Lower leg skin (tissue), 4 donors: ENCODE measurements at regions not wholly inside any gene's neighbourhood (a gene's known extent, or its start where the extent isn't known, plus 50 kb on each side); places are given as distances from the start of the nearest gene placed in this dataset.

ENCODE experiments used
- DNase-seq, 2 donors: peaks; one replicate each; pipeline ENCODE4 v3.0.0-alpha.2; 2019; ENCODE audit warnings: low spot score in 2 of 2
- H3K4me3 ChIP-seq: fragments of 200-600 bp; sonication (generic); 2 replicates; pipeline ENCODE4 v1.5.1; 2017; ENCODE audit warnings: mild to moderate bottlenecking, low read depth; ENCODE audit not compliant: poor library complexity, severe bottlenecking
- CTCF ChIP-seq, 3 donors: fragments of 450-650 bp; IDR thresholded peaks; one replicate each; pipeline ENCODE4 v1.5.1; 2016; ENCODE audit warnings: antibody characterized with exemption in 3 of 3, mild to moderate bottlenecking in 3 of 3, moderate library complexity in 2 of 3
- POLR2A ChIP-seq, 2 donors: fragments of 450-650 bp; IDR thresholded peaks; one replicate each; pipeline ENCODE4 v1.6.1; 2016 to 2017; ENCODE audit warnings: antibody characterized with exemption in 2 of 2, mild to moderate bottlenecking in 1 of 2, moderate library complexity in 1 of 2
- WGBS, 2 donors: methylation state at CpG; one replicate each; pipeline ENCODE4 v1.1.5; 2018; 5-methylcytosine and 5-hydroxymethylcytosine counted together
- intact Hi-C: fragments of 100-400 bp; cut with DNase I; formaldehyde crosslinking; loops from one replicate; pipeline ENCODE4 v1.15.0; 2023; ENCODE audit warnings: low total_unique reads

- intact Hi-C loops = no loop called here
- peak in 1 of 2 donors; percentile 73 for DNase-seq
- TF ChIP-seq CTCF (IDR thresholded peaks at IDR 0.05) = no peak
- TF ChIP-seq POLR2A (IDR thresholded peaks at IDR 0.05) = no peak
- no peak overlapping the region for H3K4me3 ChIP-seq
- 89 to 91% methylated on average over 13 to 22 of the region's 23 CpGs for WGBS, 2 donors
Measured at GRCh38 chr2:875687-876615, 74.7 kb upstream of the SNTG2 start.

GRCh38 chr2:873651-874580 is 76.7 kb upstream of the SNTG2 start:
- intact Hi-C loops = no loop called here
- TF ChIP-seq CTCF (IDR thresholded peaks at IDR 0.05) (no peak), POLR2A (IDR thresholded peaks at IDR 0.05) (no peak)
- DNase-seq = peak in 1 of 2 donors; percentile 75
- no peak overlapping the region for H3K4me3 ChIP-seq
- WGBS, 2 donors = 82 to 86% methylated on average over 25 to 27 of the region's 27 CpGs

- no peak for TF ChIP-seq POLR2A (IDR thresholded peaks at IDR 0.05)
- TF ChIP-seq CTCF (IDR thresholded peaks at IDR 0.05) = no peak
- 83% methylated on average over 4 of the region's 4 CpGs for WGBS, 2 donors
- DNase-seq = peak in 1 of 2 donors; percentile 53
- H3K4me3 ChIP-seq = no peak overlapping the region
- intact Hi-C loops = no loop called here
Measured at GRCh38 chr2:873027-873426, 77.6 kb upstream of the SNTG2 start.

- WGBS, 2 donors = 70 to 78% methylated on average over 17 to 19 of the region's 19 CpGs
- DNase-seq = peak in 1 of 2 donors; percentile 74
- H3K4me3 ChIP-seq = no peak overlapping the region
- intact Hi-C loops = no loop called here
- TF ChIP-seq POLR2A (IDR thresholded peaks at IDR 0.05) = no peak
- no peak for TF ChIP-seq CTCF (IDR thresholded peaks at IDR 0.05)
Measured at GRCh38 chr2:871926-872680, 78.5 kb upstream of the SNTG2 start.

- DNase-seq = peak in 1 of 2 donors; percentile 63
- 89 to 90% methylated on average over 23 to 24 of the region's 24 CpGs for WGBS, 2 donors
- TF ChIP-seq POLR2A (IDR thresholded peaks at IDR 0.05) (no peak), CTCF (IDR thresholded peaks at IDR 0.05) (no peak)
- no peak overlapping the region for H3K4me3 ChIP-seq
- intact Hi-C loops = no loop called here
Measured at GRCh38 chr2:871175-871727, 79.4 kb upstream of the SNTG2 start.
